Stimulated activated CD8-positive, alpha-beta memory T cell treated with anti-CD3 and anti-CD28 coated beads, Interleukin-7, amount 100 ng/mL, for 4 hours (primary cell): ENCODE measurements at regions not wholly inside any gene's neighbourhood (a gene's known extent, or its start where the extent isn't known, plus 50 kb on each side); places are given as distances from the start of the nearest gene placed in this dataset.
"Not testable (repeated sequence)": the region's sequence is repeated elsewhere in the genome, so short reads cannot be mapped to it uniquely, and the experiment has no call there.

Experiments
- DNase-seq, 2 donors: peaks; one replicate each; pipeline ENCODE4 v3.0.0-alpha.2; 2020; ENCODE audit warnings: low read depth in 2 of 2

DNA sequence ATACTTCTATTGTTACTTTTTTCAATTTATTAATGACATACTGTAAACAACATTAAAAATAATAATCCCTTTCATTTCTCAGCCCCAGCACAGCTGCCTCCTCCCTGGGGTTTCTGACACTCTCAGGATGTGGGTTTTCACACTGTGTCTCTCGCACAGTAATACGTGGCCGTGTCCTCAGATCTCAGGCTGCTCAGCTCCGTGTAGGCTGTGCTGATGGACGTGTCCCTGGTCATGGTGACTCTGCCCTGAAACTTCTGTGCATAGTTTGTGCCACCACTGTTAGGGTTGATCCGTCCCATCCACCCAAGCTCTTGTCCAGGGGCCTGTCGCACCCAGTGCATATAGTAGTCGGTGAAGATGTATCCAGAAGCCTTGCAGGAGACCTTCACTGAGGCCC is 159.9 kb downstream of the POTEB start:
- not testable (repeated sequence) for DNase-seq

DNA sequence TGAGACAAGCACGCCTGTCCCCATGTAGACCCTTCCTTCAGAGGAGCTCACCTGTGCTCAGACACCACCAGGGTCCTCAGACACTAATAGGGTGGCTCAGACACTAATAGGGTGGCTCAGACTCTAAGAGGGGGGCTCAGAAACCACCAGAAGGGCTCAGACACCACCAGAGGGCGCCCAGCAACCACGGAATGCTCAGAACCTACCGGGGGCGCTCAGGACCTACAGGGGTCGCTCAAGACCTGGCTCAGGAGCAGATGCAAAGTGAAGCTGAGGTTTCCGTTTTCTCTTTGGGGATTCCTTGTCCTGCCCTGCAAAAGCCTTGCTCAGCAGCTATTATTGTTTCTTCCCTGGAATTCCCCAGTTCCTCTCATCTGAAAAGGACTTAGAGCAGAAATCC is 172.1 kb downstream of the POTEB start:
- not testable (repeated sequence) for DNase-seq

DNA sequence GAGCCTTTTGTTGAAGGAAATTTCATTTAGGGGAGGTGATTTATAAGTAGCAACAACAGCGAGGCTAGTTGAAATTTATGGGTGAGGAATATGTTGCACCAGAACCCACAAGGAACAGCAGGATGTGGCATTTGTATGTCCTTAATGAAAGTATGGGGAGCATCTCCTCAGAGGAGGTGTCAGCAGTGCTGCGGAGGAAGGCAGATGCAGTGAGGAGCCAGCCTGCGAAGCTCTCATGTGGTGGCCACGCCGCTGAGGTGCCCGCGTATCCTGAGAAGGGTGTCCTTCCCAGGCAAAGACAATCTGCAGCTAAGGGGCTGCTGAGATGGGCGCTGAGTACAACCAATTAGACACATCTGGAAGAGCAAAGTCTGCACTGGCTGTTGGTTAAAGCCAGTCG is 178.9 kb downstream of the POTEB start:
- DNase-seq = not testable (repeated sequence)

DNA sequence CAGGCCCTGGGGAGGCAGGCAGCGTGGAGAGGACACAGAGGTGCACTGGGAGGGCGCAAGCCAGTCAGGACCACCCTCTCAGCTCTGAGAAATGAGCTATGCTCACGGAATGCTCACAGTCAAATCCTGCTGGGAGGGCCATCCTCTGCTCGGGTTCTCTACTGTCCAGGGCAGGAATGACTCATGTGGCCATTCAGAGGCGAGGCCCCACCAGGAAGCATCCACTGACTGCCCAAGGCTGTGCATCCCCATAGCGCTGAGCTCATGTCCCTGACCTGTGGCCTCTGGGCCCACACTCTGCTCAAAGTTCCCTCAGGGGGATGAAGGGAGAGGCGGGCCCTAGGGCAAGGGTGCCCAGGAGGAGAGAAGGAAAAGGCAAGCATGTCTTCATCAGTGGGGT is 182.4 kb downstream of the POTEB start:
- not testable (repeated sequence) for DNase-seq

DNA sequence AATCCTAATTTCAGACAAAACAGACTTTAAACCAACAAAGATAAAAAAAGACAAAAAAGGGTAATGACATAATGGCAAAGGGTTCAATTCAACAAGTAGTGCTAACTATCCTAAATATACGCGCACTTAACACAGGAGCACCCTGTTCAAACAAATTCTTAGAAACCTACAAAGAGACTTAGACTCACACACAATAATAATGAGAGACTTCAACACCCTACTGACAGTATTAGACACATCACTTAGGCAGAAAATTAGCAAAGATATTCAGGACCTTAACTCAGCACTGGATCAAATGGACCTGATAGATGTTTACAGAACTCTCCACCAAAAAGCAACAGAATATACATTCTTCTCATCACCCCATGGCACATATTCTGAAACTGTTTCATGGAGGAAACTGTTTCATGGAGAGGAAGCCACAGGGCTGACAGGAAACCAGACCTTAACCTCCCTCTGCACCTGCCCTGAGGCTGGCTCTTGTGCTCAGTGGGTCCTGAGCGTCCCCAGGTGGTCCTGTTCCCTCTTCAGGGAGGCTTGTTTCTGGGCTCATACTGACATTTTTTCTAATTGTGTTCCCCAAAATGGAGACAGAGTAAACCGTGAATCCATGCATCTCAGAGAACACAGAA is 184.9 kb downstream of the POTEB start:
- not testable (repeated sequence) for DNase-seq

DNA sequence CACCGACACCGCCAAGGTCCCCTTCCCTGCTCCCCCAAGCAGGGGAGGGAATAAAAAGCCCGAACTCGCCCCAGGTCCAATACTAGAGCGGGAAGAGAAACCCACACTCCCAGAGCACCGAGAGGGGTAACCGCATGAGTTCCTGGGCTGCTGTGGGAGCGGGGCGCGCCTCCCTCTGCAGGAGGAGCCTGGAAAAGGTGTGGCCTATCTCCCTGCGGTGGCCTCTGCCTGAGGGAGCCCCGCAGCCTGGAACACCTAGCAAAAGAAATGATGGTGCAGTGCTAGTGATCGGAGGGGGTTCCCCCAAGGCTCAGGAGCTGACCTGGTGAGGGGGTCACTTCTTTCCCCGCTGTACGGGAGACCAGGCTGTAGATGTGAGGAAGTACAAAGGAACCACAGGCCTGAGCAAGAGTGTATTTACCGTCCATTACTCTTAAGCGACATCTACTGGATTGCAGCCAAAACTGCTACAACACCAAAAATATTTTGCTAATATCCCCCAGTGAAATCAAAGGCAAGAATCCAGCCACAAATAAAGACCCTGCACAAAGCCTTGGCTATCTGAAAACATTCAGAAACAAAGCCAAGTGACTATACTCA is 216.6 kb upstream of the POTEB3 start:
- DNase-seq = not testable (repeated sequence)

DNA sequence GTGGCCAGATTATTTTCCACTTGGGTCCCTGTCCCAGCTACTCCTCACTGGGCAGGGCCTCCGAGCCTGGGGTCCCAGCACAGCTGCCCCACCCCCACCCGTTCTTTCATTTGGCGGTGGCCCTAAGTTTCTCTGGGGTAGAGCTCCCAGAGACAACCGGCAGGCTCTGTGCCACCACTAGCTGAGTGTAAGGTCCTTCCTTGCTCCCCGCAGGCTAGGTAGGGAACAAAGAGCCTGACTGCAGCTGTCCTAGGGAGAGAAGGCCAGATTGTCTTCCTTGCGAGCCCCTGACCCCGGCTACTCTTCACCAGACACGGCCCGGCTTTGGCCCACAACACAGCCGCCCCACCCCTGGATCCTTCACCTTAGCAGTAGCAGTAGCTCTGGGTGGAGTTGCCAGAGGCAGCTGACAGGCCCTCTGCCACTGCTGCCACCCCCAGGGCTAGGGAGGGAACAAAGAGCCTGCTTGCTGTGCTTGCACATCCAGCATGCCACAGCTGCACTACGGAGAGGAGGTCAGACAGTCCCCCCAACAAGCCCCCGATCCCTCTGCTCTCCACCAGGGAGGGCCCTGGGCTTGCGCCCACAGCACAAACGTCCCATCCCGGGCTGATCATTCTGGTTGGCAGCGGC is 215.9 kb upstream of the POTEB3 start:
- DNase-seq = not testable (repeated sequence)

DNA sequence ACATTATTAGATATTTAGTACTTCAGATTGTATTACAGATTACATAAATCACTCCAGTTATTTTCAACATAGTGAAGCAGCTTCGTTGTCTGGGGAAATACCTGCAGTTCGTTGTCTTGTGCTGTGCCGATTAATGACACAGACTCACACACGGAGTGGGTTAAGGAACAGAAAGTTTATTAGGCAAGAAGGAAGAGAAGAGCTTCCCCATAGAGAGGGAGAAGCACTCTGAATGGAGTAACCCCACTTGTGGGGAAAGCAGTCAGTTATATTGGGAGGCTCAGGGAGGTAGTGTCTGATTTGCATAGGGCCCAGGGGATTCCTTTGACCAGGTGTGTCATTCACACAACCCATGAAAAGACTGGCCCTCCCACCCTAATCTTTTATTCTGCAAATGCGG is 213.4 kb upstream of the POTEB3 start:
- DNase-seq = not testable (repeated sequence)

DNA sequence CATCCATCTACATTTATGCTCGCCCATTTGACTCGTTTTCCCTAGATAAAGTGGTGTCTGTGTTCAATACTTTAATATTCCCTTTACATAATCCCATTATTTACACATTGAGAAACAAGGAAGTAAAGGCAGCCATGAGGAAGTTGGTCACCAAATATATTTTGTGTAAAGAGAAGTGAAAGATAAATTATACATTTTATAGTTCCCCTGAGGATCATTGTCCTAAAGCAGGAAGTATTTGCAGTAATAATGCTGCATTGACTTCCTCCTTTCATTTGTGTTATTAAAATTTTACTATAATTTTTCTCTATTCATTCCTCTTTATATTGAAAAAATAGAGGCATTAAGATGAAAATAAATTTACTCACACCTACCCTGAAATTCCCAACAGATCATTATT is 198.5 kb upstream of the POTEB3 start:
- not testable (repeated sequence) for DNase-seq

DNA sequence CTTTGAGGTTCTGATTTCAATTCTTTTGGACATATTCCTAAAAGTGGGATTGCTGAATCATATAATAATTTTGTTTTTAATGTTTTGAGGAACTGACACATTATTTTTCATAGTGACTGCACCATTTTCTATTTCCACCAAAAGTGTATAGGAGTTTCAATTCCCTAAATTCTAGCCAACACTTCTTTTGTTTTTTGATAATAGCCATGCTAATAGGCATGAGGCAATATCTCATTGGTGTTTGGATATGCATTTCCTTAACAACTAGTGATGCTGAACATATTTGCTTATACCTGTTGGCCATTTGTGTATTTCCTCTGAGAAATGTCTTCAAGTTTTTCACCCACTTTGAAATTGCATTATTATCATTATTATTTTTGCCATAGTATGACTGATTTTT is 186.4 kb upstream of the POTEB3 start:
- DNase-seq = not testable (repeated sequence)

DNA sequence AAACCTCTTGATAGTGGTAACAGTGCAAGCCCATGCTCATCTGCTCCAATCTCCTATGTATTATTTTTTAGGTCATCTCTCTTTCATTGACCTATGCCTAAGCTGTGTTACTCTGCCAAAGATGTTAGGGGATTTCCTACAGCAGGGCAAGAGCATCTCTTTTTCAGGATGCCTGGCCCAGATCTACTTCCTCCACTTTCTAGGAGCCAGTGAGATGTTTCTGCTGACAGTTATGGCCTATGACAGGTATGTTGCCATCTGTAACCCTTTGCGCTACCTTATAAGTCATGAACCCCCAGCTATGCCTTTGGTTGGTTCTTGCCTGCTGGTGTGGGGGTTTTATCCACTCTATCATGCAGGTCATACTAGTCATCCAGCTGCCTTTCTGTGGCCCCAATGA is 168.9 kb upstream of the POTEB3 start:
- DNase-seq = not testable (repeated sequence)

DNA sequence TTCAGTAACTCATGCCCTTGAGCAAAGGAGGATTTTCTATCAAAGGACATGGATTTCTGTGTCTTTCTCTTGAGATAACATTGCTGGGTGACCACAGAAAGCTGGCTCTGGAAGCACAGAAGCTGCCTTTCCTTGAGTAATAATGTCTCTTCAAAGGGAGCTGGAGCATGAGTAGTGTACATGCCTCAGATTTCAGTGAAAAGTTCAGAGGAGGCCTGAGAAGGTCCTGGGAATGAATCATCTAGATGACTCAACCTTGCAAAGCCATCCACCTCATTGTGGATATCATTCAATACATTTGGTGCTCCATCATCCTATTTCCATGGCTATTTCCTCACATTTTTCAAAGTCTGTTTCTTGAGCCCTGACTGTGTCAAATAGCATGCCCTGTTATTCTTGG is 125.1 kb upstream of the POTEB3 start:
- DNase-seq = not testable (repeated sequence)

DNA sequence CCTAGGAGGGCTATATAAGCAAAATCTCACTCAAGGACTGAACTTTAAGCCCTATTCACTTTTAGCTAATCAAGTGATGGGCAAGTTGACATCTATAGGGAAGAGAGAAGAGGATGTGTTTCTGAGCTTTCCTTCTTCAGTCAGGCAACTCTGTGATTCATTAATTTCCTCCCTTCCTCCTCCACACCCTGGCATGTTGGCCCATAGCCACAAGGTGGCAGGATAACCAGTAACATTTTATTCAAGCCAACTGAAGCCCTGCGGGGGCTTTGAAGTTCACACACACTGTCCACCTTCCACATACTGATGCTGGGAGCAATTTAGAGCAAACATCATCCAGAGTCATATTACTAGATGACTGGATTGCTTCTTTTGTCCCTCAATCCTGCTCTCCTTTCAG is 111.5 kb upstream of the POTEB3 start:
- DNase-seq = not testable (repeated sequence)

DNA sequence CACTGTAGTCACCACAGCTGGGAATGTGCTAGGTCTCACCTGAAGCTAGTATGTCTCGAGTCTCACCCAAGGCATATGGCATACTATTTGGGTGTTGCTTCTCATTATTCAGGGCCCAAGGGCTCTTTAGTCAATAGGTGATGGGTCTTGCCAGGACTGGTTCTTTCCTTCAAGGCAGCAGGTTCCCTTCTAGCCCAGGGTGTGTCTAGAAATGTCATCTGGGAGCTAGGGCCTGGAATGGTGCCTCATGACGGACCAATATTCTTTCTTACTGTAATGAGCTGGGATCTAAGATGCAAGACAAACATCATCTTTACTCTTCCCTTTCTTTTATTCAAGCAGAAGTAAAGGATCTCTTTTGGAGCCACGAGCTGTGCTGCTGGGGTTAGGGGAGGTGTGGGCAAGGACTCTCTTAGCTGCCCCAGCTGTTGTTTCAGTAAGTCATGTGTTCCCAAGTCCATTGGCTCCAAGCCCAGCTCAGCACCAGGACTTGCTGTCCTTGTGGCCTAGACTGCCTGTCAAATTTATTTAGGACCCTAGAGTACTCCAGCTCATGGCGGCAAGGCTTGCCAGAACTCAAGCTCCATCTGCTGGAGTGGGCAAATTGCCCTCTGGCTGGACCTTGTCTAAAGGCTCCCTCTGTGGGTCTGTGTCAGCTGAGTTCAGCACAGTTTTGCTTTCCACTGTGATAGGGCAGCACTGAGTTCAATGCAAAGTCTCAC is 106.0 kb upstream of the POTEB3 start:
- not testable (repeated sequence) for DNase-seq

DNA sequence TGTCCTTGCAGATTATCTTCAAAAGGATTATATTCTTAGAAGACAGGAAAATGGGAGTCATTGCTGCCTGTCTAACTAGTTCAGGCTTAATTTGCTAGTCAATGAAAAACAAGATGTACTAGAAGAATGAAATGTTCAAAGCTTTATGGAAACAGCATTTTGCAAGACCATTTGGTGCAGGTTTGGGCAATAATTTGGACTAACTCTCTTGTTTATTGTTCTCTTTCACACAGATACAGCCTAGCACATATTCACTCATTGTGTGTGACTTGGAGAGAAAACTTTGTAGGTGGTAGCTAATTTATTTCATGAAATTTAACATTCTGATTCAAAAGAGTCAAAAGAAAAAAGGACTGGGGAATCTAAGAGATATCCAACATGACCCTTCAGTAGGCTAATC is 92.5 kb upstream of the POTEB3 start:
- not testable (repeated sequence) for DNase-seq

DNA sequence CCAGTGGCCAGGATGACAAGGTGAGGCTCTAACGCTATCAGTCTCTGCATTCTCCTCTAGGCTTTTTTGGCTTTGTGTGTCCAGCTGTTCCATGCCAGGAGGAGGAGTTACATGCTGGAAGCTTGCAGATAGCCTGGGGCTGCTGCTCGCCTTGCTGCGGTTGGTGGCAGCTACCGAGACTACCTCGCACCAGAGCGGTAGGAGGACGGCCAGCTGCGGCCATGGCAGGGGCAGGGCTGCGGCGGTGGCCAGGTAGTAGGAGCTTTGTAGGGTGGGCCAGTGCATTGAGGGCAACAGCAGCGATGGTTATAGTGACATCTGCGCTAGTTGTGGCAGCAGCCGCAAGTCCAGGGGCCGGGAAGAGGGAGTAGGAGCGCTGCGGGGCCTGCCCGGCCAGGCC is 75.9 kb upstream of the POTEB3 start:
- not testable (repeated sequence) for DNase-seq

DNA sequence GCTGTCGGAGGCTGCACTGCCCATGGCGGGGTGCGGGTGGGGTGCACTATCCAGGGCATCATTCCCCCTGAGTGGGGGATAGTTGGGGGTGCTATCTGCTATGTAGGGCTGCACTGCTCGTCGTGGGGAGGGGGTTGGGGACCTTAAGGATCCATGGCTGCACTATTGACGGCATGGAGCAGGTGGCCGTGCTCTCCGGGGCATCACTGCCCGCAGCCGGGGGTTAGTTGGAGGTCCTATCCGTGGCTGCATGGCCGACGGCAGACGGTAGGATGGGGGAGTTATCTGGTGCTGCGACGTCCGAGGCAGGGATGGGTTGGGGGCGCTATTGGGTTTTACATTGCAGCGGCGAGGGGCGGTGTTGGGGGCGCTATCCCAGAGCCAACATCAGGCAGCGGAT is 75.0 kb upstream of the POTEB3 start:
- not testable (repeated sequence) for DNase-seq

DNA sequence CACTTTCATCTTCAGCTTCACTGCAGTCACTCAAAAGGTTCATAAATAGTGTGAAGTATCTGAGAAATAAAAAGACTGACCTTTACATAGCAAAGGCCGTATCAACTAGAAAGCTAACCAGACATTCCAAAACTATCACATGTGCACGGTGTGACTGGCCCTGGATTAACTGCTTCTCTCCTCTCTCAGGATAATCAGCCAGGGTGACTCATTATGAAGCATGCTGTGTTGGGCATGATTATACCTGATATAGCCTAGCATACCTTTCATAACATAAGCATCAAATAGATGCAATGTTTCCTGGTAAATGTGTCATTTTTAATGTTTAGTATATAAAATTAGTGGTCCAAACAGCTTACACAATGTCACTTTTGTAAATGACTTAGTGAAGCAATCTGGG is 62.7 kb upstream of the POTEB3 start:
- not testable (repeated sequence) for DNase-seq
